ENCODE measurements at regions not wholly inside any gene's neighbourhood (a gene's known extent, or its start where the extent isn't known, plus 50 kb on each side); places are given as distances from the start of the nearest gene placed in this dataset.
"Not testable (repeated sequence)": the region's sequence is repeated elsewhere in the genome, so short reads cannot be mapped to it uniquely, and the experiment has no call there.

DNA sequence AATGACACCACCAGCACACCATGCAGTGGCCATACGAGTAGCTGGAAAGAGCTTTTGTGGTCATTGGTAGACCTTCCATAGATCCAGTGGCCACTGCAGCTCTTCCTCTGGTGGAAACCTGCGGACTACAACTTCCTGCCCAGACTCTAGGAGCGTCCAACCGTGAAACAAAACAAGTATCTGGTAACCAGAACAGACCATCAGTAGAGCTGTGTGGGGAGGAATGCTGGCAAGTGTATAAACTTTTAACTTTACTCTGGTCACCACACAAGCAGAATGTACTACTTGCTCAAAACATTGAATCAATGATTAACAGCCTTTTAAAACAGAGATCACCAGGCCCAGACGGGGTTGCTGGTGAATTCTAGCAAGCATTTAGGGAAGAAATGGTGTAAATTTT is 154.7 kb upstream of the DGKB start:
- Histone ChIP-seq H3K18ac (ENCODE audit: low read depth, low read length) (no peak overlapping the region), H4K8ac (ENCODE audit: low read depth in 2 of 2, low read length in 2 of 2) (no peak overlapping the region), H4K5ac (ENCODE audit: low read depth, low read length) (no peak overlapping the region), H2BK120ac (ENCODE audit: low read depth, low read length) (no peak overlapping the region), H2BK5ac (ENCODE audit: low read depth, low read length, poor library complexity, severe bottlenecking) (no peak overlapping the region), H3K9me1 (ENCODE audit: insufficient read depth, low read length) (no peaks in the 10 kb centered on the region), H4K91ac (ENCODE audit: insufficient read depth, low read depth, low read length) (no peak overlapping the region), H3K27ac (ENCODE audit: insufficient read depth, low read length) (no peak overlapping the region), H3K4me2 (ENCODE audit: low read depth, low read length) (no peak overlapping the region), H2BK15ac (ENCODE audit: low read depth, low read length) (no peak overlapping the region), H3K9ac (ENCODE audit: low read depth, low read length) (no peak overlapping the region), H3K4me1 (ENCODE audit: control insufficient read depth, insufficient read depth, low read length) (no peaks in the 10 kb centered on the region), H2BK20ac (ENCODE audit: low read depth, low read length) (no peak overlapping the region), H3K56ac (ENCODE audit: extremely low read depth, insufficient read depth, low read length) (no peak overlapping the region), H3K9me3 (ENCODE audit: control insufficient read depth, insufficient read depth, low read length) (peaks cover 4% of the 10 kb centered on the region; the same call in 1 of the 2 replicates), H3K36me3 (ENCODE audit: control insufficient read depth, insufficient read depth, low read length) (no peaks in the 10 kb centered on the region), H3K27me3 (ENCODE audit: control insufficient read depth, insufficient read depth, low read length) (no peaks in the 10 kb centered on the region), H2AK9ac (replicated peaks; ENCODE audit: low read depth, low read length, poor library complexity) (no peak overlapping the region), H2AK5ac (ENCODE audit: low read depth, low read length) (no peak overlapping the region), H4K20me1 (ENCODE audit: insufficient read depth, low read length) (no peaks in the 10 kb centered on the region), H3K4me3 (ENCODE audit: insufficient read depth, low read depth, low read length) (no peak overlapping the region), H3K4ac (ENCODE audit: low read depth, low read length) (no peak overlapping the region), H3K23ac (ENCODE audit: low read depth, low read length) (no peak overlapping the region), H3K79me1 (ENCODE audit: low read depth in 1 of 2, low read length in 2 of 2) (no peaks in the 10 kb centered on the region), H2AFZ (replicated peaks; ENCODE audit: low read length, poor library complexity) (no peak overlapping the region), H3K14ac (replicated peaks; ENCODE audit: low read depth, low read length) (no peak overlapping the region)
- ATAC-seq (ENCODE audit: low read depth), result no peak
- WGBS, 2 experiments (ENCODE audit: extremely low coverage in 2 of 2, insufficient read length in 1 of 2), result 80% methylated on average over 1 of the region's 5 CpGs; no CpG with 5 or more reads in 1 of the 2 experiments
- dilution Hi-C loops (cut with HindIII; ENCODE audit: low sequenced_read_pairs, unreplicated experiment) (no loop called here), intact Hi-C loops (cut with micrococcal nuclease) (no loop called here), in situ Hi-C loops (cut with MboI; ENCODE audit: low sequenced_read_pairs) (no loop called here)
- POLR2A ChIA-PET (ENCODE audit: unreplicated experiment), result no interaction called here
- CTCF ChIA-PET, result no interaction called here
- TF ChIP-seq MXI1 (IDR thresholded peaks at IDR 0.05; ENCODE audit: borderline replicate concordance, low read depth, low read length) (no peak), RFX5 (IDR thresholded peaks at IDR 0.05; ENCODE audit: low read depth, low read length) (no peak), MAFK (IDR thresholded peaks at IDR 0.05; ENCODE audit: low read depth, low read length) (no peak)
- DNase-seq, result no peak
- no TSS peak for BruUV-seq (replicated peaks)

DNA sequence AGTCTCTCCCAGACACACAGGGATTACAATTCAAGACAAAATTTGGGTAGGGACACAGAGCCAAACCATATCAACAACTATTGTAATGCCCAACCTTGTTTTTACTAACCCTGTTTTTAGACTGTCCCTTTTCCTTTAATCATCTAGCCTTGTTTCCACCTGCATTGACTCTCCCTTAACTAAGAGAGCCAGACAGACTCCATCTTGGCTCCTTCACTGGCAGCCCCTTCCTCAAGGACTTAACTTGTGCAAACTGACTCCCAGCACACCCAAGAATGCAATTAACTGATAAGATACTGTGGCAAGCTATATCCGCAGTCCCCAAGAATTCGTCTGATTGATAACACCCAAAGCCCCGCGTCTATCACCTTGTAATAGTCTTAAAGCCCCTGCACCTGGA is 151.8 kb upstream of the DGKB start:
- H3K23ac ChIP-seq (ENCODE audit: low read depth, low read length); H3K56ac ChIP-seq (ENCODE audit: extremely low read depth, insufficient read depth, low read length); H4K5ac ChIP-seq (ENCODE audit: low read depth, low read length); intact Hi-C loops (cut with micrococcal nuclease); H4K8ac ChIP-seq (ENCODE audit: low read depth in 2 of 2, low read length in 2 of 2); dilution Hi-C loops (cut with HindIII; ENCODE audit: low sequenced_read_pairs, unreplicated experiment); BruUV-seq (replicated peaks); H2BK120ac ChIP-seq (ENCODE audit: low read depth, low read length); H2BK5ac ChIP-seq (ENCODE audit: low read depth, low read length, poor library complexity, severe bottlenecking); in situ Hi-C loops (cut with MboI; ENCODE audit: low sequenced_read_pairs); H3K9ac ChIP-seq (ENCODE audit: low read depth, low read length); H2BK20ac ChIP-seq (ENCODE audit: low read depth, low read length); H3K14ac ChIP-seq (replicated peaks; ENCODE audit: low read depth, low read length); H3K79me1 ChIP-seq (ENCODE audit: low read depth in 1 of 2, low read length in 2 of 2); H3K4me3 ChIP-seq (ENCODE audit: insufficient read depth, low read depth, low read length); H3K27me3 ChIP-seq (ENCODE audit: control insufficient read depth, insufficient read depth, low read length); H2BK15ac ChIP-seq (ENCODE audit: low read depth, low read length); H4K20me1 ChIP-seq (ENCODE audit: insufficient read depth, low read length); DNase-seq; POLR2A ChIA-PET (ENCODE audit: unreplicated experiment); H3K18ac ChIP-seq (ENCODE audit: low read depth, low read length); H3K4me2 ChIP-seq (ENCODE audit: low read depth, low read length); H2AK5ac ChIP-seq (ENCODE audit: low read depth, low read length); H3K9me3 ChIP-seq (ENCODE audit: control insufficient read depth, insufficient read depth, low read length); H3K27ac ChIP-seq (ENCODE audit: insufficient read depth, low read length); H2AFZ ChIP-seq (replicated peaks; ENCODE audit: low read length, poor library complexity); H3K9me1 ChIP-seq (ENCODE audit: insufficient read depth, low read length); H2AK9ac ChIP-seq (replicated peaks; ENCODE audit: low read depth, low read length, poor library complexity); H3K4ac ChIP-seq (ENCODE audit: low read depth, low read length); H3K36me3 ChIP-seq (ENCODE audit: control insufficient read depth, insufficient read depth, low read length); ATAC-seq (ENCODE audit: low read depth); CTCF ChIA-PET; H3K4me1 ChIP-seq (ENCODE audit: control insufficient read depth, insufficient read depth, low read length); H4K91ac ChIP-seq (ENCODE audit: insufficient read depth, low read depth, low read length): not testable (repeated sequence)
- no CpG with 5 or more reads among the region's 4 CpGs for WGBS, 2 experiments (ENCODE audit: extremely low coverage in 2 of 2, insufficient read length in 1 of 2)

All from IMR-90 (cell line).